ENCODE measurements at regions not wholly inside any gene's neighbourhood (a gene's known extent, or its start where the extent isn't known, plus 50 kb on each side); places are given as distances from the start of the nearest gene placed in this dataset.

GRCh38 chr15:62843311-62843710 lies 199.2 kb upstream of the TPM1 start:
- TF ChIP-seq EZH2 (IDR thresholded peaks at IDR 0.05; ENCODE audit: borderline replicate concordance, insufficient read depth, low read length, poor library complexity, severe bottlenecking) (no peak), MXI1 (conservative IDR thresholded peaks at IDR 0.05; ENCODE audit: poor library complexity, severe bottlenecking) (no peak), EP300 (conservative IDR thresholded peaks at IDR 0.05; ENCODE audit: poor library complexity, severe bottlenecking) (no peak), POLR2AphosphoS5 (IDR thresholded peaks at IDR 0.05) (no peak), TAF1 (IDR thresholded peaks at IDR 0.05; ENCODE audit: low read depth) (no peak), RAD21 (conservative IDR thresholded peaks at IDR 0.05) (no peak)
- TF ChIP-seq, protein P1, sequence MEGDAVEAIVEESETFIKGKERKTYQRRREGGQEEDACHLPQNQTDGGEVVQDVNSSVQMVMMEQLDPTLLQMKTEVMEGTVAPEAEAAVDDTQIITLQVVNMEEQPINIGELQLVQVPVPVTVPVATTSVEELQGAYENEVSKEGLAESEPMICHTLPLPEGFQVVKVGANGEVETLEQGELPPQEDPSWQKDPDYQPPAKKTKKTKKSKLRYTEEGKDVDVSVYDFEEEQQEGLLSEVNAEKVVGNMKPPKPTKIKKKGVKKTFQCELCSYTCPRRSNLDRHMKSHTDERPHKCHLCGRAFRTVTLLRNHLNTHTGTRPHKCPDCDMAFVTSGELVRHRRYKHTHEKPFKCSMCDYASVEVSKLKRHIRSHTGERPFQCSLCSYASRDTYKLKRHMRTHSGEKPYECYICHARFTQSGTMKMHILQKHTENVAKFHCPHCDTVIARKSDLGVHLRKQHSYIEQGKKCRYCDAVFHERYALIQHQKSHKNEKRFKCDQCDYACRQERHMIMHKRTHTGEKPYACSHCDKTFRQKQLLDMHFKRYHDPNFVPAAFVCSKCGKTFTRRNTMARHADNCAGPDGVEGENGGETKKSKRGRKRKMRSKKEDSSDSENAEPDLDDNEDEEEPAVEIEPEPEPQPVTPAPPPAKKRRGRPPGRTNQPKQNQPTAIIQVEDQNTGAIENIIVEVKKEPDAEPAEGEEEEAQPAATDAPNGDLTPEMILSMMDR (IDR thresholded peaks at IDR 0.05; ENCODE audit: poor library complexity, severe bottlenecking), result no peak
- TF ChIP-seq, protein P2, sequence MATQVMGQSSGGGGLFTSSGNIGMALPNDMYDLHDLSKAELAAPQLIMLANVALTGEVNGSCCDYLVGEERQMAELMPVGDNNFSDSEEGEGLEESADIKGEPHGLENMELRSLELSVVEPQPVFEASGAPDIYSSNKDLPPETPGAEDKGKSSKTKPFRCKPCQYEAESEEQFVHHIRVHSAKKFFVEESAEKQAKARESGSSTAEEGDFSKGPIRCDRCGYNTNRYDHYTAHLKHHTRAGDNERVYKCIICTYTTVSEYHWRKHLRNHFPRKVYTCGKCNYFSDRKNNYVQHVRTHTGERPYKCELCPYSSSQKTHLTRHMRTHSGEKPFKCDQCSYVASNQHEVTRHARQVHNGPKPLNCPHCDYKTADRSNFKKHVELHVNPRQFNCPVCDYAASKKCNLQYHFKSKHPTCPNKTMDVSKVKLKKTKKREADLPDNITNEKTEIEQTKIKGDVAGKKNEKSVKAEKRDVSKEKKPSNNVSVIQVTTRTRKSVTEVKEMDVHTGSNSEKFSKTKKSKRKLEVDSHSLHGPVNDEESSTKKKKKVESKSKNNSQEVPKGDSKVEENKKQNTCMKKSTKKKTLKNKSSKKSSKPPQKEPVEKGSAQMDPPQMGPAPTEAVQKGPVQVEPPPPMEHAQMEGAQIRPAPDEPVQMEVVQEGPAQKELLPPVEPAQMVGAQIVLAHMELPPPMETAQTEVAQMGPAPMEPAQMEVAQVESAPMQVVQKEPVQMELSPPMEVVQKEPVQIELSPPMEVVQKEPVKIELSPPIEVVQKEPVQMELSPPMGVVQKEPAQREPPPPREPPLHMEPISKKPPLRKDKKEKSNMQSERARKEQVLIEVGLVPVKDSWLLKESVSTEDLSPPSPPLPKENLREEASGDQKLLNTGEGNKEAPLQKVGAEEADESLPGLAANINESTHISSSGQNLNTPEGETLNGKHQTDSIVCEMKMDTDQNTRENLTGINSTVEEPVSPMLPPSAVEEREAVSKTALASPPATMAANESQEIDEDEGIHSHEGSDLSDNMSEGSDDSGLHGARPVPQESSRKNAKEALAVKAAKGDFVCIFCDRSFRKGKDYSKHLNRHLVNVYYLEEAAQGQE (IDR thresholded peaks at IDR 0.05; ENCODE audit: borderline replicate concordance), result no peak
